Keratinocyte (primary cell): ENCODE measurements at regions not wholly inside any gene's neighbourhood (a gene's known extent, or its start where the extent isn't known, plus 50 kb on each side); places are given as distances from the start of the nearest gene placed in this dataset.

Experiments
- DNase-seq: peaks from one replicate; pipeline ENCODE4 v3.0.0-alpha.2; 2011; ENCODE audit warnings: low read depth, missing footprints, low spot score
- FAIRE-seq: peaks from 2 replicates; lab custom pipeline; 2011; peaks lifted over from hg19 to GRCh38; lab: Jason Lieb, UNC
- H2AFZ ChIP-seq: 2 replicates; pipeline ENCODE4 v1.6.0; 2012; ENCODE audit warnings: low read length, control low read depth, inconsistent platforms; ENCODE audit not compliant: control insufficient read depth
- H3K27ac ChIP-seq: 2 replicates; pipeline ENCODE4 v1.5.1; 2011; ENCODE audit warnings: low read length; ENCODE audit not compliant: control insufficient read depth, insufficient read depth
- H3K27me3 ChIP-seq: 3 replicates; pipeline ENCODE4 v1.6.0; 2011; ENCODE audit warnings: low read length; ENCODE audit not compliant: control insufficient read depth, insufficient read depth; ENCODE audit errors: extremely low read depth
- H3K36me3 ChIP-seq, 2 experiments: 2 replicates in 1 of 2; 3 replicates in 1 of 2; pipeline ENCODE4 v1.5.1; 2011; ENCODE audit warnings: low read length in 2 of 2, mild to moderate bottlenecking in 1 of 2; ENCODE audit not compliant: control insufficient read depth in 2 of 2, insufficient read depth in 2 of 2; ENCODE audit errors: extremely low read depth in 1 of 2
- H3K4me1 ChIP-seq: 3 replicates; pipeline ENCODE4 v1.5.1; 2011; ENCODE audit warnings: low read length; ENCODE audit not compliant: control insufficient read depth, insufficient read depth; ENCODE audit errors: extremely low read depth
- H3K4me2 ChIP-seq: 3 replicates; pipeline ENCODE4 v1.6.0; 2011; ENCODE audit warnings: low read depth, low read length; ENCODE audit not compliant: control insufficient read depth, insufficient read depth; ENCODE audit errors: extremely low read depth
- H3K4me3 ChIP-seq, 3 experiments: fragments of 200-600 bp in 1 of 3; sonication (generic) in 1 of 3; 2 replicates in 2 of 3; 3 replicates in 1 of 3; pipeline ENCODE4 v1.5.1; 2011 to 2016; ENCODE audit warnings: low read length in 3 of 3, mild to moderate bottlenecking in 3 of 3, control low read depth in 2 of 3, inconsistent platforms in 1 of 3, low read depth in 1 of 3, mixed read lengths in 1 of 3, mixed run types in 1 of 3, moderate library complexity in 1 of 3; ENCODE audit not compliant: control insufficient read depth in 2 of 3, insufficient read depth in 2 of 3; ENCODE audit errors: extremely low read depth in 1 of 3
- H3K79me2 ChIP-seq: 2 replicates; pipeline ENCODE4 v1.6.0; 2012; ENCODE audit warnings: low read length; ENCODE audit not compliant: control insufficient read depth, insufficient read depth
- H3K9ac ChIP-seq: 3 replicates; pipeline ENCODE4 v1.6.0; 2011; ENCODE audit warnings: low read length; ENCODE audit not compliant: control insufficient read depth, insufficient read depth; ENCODE audit errors: extremely low read depth
- H3K9me1 ChIP-seq: 3 replicates; pipeline ENCODE4 v1.6.0; 2011; ENCODE audit warnings: low read length; ENCODE audit not compliant: control insufficient read depth, insufficient read depth; ENCODE audit errors: extremely low read depth
- H3K9me3 ChIP-seq: 2 replicates; pipeline ENCODE4 v1.5.1; 2012; ENCODE audit warnings: low read depth, low read length; ENCODE audit not compliant: control insufficient read depth
- H4K20me1 ChIP-seq: 3 replicates; pipeline ENCODE4 v1.6.0; 2011; ENCODE audit warnings: low read length; ENCODE audit not compliant: control insufficient read depth, insufficient read depth; ENCODE audit errors: extremely low read depth
- EZH2 ChIP-seq: IDR thresholded peaks from one replicate; pipeline ENCODE4 v1.6.1; 2012; ENCODE audit warnings: inconsistent platforms, mild to moderate bottlenecking, low read length, moderate library complexity
- dilution Hi-C: fragments of 300-500 bp; cut with MboI; formaldehyde crosslinking; loops from one replicate; pipeline ENCODE4 v1.7.0; 2020; ENCODE audit warnings: low sequenced_read_pairs; ENCODE audit not compliant: extremely low pct_ligation_motif_present
- TF ChIP-seq, protein P1 (sequence below), 3 experiments: IDR thresholded peaks in 1 of 3; conservative IDR thresholded peaks in 1 of 3; optimal IDR thresholded peaks in 1 of 3; 2 replicates in 2 of 3; 3 replicates in 1 of 3; pipeline versions ENCODE3 to v1.5.1; 2011; ENCODE audit warnings: low read length in 3 of 3, mild to moderate bottlenecking in 3 of 3, moderate library complexity in 2 of 3, control low read depth in 1 of 3, inconsistent platforms in 1 of 3; ENCODE audit not compliant: insufficient read depth in 2 of 3; ENCODE audit errors: extremely low read depth in 1 of 3

DNA sequence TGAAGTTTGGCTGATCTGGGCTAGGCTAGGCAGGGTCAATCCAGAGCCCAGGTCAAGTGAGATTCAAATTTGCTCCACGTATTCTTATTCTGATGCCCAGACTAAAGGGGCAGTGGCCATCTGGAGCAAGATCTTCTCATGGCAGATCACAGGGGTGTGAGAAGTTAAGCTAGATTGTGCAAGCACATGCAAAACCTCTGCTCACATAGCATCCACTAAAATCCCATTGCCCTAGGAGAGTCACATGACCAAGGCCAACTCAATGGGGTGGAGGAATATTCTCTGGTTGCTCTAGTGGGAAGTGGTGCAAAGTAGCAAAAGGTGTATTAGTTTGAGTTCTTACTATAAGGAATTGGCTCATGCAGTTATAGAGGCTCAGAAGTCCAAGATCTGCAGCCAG is 318.4 kb upstream of the ASIC2 start:
- dilution Hi-C loops, result no loop called here

DNA sequence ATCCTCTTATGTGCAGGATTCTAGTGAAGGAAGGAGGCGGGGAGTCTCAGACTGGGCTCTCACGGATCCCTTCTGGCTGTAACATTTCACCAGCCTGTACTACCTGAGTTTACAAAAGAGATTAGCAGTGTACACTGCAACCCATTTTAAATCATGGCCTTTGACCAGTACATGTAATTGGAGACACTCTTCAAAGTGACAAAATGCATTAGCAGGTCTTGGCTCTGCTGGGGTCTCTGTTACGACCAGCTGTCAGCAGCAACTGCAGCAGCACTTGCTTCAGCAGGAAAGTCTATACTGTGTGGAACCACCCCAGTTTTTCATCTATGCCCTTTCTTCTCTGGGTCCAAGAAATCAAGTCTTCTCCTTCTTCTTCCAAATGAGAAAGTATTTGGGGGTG is 322.8 kb upstream of the ASIC2 start:
- DNase-seq (no peak), FAIRE-seq (no peak)
- Histone ChIP-seq H3K4me3 (no peak overlapping the region), H3K9ac (no peak overlapping the region), H3K9me3 (no peaks in the 10 kb centered on the region), H3K4me2 (no peak overlapping the region), H4K20me1 (no peaks in the 10 kb centered on the region), H3K27me3 (peaks cover 2% of the 10 kb centered on the region), H3K79me2 (no peaks in the 10 kb centered on the region), H3K36me3 (no peaks in the 10 kb centered on the region), H3K9me1 (no peaks in the 10 kb centered on the region), H3K27ac (no peak overlapping the region), H2AFZ (no peak overlapping the region), H3K4me1 (no peaks in the 10 kb centered on the region)
- TF ChIP-seq EZH2, result no peak
- TF ChIP-seq, protein P1, sequence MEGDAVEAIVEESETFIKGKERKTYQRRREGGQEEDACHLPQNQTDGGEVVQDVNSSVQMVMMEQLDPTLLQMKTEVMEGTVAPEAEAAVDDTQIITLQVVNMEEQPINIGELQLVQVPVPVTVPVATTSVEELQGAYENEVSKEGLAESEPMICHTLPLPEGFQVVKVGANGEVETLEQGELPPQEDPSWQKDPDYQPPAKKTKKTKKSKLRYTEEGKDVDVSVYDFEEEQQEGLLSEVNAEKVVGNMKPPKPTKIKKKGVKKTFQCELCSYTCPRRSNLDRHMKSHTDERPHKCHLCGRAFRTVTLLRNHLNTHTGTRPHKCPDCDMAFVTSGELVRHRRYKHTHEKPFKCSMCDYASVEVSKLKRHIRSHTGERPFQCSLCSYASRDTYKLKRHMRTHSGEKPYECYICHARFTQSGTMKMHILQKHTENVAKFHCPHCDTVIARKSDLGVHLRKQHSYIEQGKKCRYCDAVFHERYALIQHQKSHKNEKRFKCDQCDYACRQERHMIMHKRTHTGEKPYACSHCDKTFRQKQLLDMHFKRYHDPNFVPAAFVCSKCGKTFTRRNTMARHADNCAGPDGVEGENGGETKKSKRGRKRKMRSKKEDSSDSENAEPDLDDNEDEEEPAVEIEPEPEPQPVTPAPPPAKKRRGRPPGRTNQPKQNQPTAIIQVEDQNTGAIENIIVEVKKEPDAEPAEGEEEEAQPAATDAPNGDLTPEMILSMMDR (optimal IDR thresholded peaks at IDR 0.05 in 1 of 3, IDR thresholded peaks at IDR 0.05 in 1 of 3, conservative IDR thresholded peaks at IDR 0.05 in 1 of 3; ENCODE audit: extremely low read depth in 1 of 3, insufficient read depth in 2 of 3, low read length in 3 of 3), result no peak
- dilution Hi-C loops, result no loop called here

More for the DNA sequence above, 318.4 kb upstream of the ASIC2 start:
- Histone ChIP-seq H4K20me1 (no peaks in the 10 kb centered on the region), H3K27ac (no peak overlapping the region), H2AFZ (no peak overlapping the region), H3K9me3 (no peaks in the 10 kb centered on the region), H3K4me3 (no peak overlapping the region), H3K9ac (no peak overlapping the region), H3K36me3 (no peaks in the 10 kb centered on the region), H3K4me1 (no peaks in the 10 kb centered on the region), H3K9me1 (no peaks in the 10 kb centered on the region), H3K79me2 (no peaks in the 10 kb centered on the region), H3K27me3 (no peaks in the 10 kb centered on the region), H3K4me2 (no peak overlapping the region)
- TF ChIP-seq EZH2, result no peak
- TF ChIP-seq, protein P1 (optimal IDR thresholded peaks at IDR 0.05 in 1 of 3, IDR thresholded peaks at IDR 0.05 in 1 of 3, conservative IDR thresholded peaks at IDR 0.05 in 1 of 3; ENCODE audit: extremely low read depth in 1 of 3, insufficient read depth in 2 of 3, low read length in 3 of 3), result no peak
- no peak for DNase-seq
- FAIRE-seq, result no peak
